Choroid plexus epithelial cell (primary cell): ENCODE measurements at regions not wholly inside any gene's neighbourhood (a gene's known extent, or its start where the extent isn't known, plus 50 kb on each side); places are given as distances from the start of the nearest gene placed in this dataset.

Experiments
- DNase-seq: peaks from one replicate; pipeline ENCODE4 v3.0.0-alpha.2; 2010; ENCODE audit warnings: low read depth
- H3K4me3 ChIP-seq: 2 replicates; pipeline ENCODE4 v1.5.1; 2011; ENCODE audit warnings: low read depth, mild to moderate bottlenecking, control low read depth, low read length, moderate library complexity
- CTCF ChIP-seq: conservative IDR thresholded peaks from 2 replicates; pipeline ENCODE4 v1.5.1; 2011; ENCODE audit warnings: low read depth, mild to moderate bottlenecking, control low read depth, inconsistent platforms, low read length, moderate library complexity

- no peak for TF ChIP-seq CTCF
- DNase-seq, result peak; percentile 22
- no peak overlapping the region for H3K4me3 ChIP-seq
Measured at GRCh38 chr9:86703346-86703745, 244.0 kb downstream of the GAS1 start.

DNA sequence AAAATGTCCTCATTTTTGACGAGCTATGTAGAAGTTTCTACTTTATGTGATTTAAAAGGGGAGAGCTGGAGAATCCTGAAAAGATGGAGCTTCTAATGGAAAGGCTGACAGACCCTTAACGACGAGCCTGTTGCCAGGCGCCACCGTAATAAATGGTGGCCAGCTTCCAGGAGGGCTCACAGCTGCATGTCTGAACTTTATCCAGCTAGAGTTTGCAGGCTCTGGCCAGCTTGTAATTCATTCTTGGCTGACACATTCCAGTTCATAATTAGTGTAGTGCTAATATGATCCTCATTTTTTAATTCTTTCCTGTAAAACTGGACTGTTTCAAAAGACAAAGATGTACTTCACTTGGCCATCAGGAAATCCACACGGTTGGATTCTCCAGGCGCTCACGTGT lies 246.7 kb downstream of the GAS1 start:
- no peak for TF ChIP-seq CTCF
- DNase-seq, result peak; percentile 57
- H3K4me3 ChIP-seq, result no peak overlapping the region

- no peak for TF ChIP-seq CTCF
- no peak for DNase-seq
Measured at GRCh38 chr9:86697999-86698398, 249.3 kb downstream of the GAS1 start.

GRCh38 chr9:86697213-86697612 lies 250.1 kb downstream of the GAS1 start:
- no peak for DNase-seq
- TF ChIP-seq CTCF, result no peak
- no peak overlapping the region for H3K4me3 ChIP-seq

More at GRCh38 chr9:86697999-86698398, 249.3 kb downstream of the GAS1 start:
- H3K4me3 ChIP-seq, result no peak overlapping the region

DNA sequence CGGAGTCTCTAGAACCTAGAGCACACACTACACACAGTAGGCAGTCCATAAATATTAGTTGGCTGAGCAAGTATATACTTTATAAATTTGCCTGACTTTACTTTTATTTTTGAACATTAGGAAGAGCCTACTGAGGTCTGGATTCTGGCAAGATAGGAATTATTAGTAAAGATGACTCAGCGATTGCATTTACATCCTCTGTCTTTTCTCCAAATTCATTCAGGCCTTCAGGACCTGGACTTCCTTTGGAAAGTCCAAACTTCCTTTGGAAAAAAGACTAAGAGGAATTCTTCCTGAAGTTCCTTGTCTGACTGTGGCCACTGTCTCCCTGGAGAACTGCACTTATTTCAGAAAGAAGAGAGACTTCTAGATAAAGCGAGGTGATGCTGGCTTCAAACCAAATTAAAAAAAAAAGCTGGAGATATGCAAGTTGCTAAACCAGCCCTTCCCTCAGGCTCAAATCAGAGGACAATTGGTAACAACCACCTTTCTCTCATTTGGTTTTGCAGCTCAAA lies 251.3 kb downstream of the GAS1 start:
- no peak for DNase-seq
- no peak for TF ChIP-seq CTCF
- H3K4me3 ChIP-seq, result no peak overlapping the region

DNA sequence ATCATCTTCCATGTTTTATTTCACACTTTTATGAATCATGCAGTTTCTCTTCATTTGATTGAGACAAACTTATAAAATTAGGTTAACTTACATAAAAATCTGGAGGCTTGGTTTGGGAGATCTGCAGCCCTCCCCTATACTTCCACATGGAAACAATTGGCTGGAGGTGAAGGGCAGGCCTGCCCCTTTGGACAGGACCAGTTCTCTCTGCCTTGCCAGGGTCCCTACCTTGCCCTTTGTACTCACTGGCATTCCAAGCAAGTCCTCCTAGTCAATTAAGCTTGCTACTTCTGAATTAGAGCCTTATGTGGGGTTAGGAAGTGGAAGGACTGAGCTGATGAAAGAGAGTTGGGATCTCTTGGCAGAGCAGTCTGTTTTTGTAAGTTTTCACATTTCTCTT lies 257.3 kb downstream of the GAS1 start:
- no peak overlapping the region for H3K4me3 ChIP-seq
- TF ChIP-seq CTCF, result no peak
- no peak for DNase-seq

DNA sequence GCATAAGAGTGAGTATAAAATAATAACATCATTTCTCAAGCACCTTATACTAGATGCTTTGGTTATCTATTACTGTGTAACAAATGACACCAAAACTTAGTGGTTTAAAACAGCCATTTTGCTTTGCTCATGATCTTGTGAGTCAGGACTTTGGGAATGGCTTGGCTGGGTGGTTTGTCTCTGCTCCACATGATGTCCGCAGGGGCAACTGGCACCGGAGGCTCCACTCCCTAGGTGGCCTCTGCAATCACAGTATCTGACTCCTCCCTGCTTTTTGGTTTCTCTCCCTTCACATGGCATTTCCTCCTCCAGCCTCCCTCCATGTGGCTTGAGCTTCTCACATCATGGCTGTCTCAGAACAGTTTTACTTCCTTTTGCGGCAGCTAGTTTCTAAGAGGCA lies 259.5 kb downstream of the GAS1 start:
- peak; percentile 73 for DNase-seq
- no peak overlapping the region for H3K4me3 ChIP-seq
- no peak for TF ChIP-seq CTCF
